Endothelial cell of umbilical vein (primary cell): ENCODE measurements at regions not wholly inside any gene's neighbourhood (a gene's known extent, or its start where the extent isn't known, plus 50 kb on each side); places are given as distances from the start of the nearest gene placed in this dataset.

Experiments used
- BruUV-seq: library from RNA; stranded (reverse); fragments of 400-500 nt; replicated peaks from 2 replicates; lab custom pipeline; 2021; lab: Mats Ljungman, UMichigan
- CTCF ChIA-PET: fragments of 300-600, 350-600 bp; sonication (Branson Sonifier 250); formaldehyde crosslinking; loops from one replicate; lab custom pipeline; 2021; ENCODE audit warnings: antibody characterized with exemption, inconsistent platforms; lab: Charles Lee
- POLR2A ChIA-PET: fragments of 300-600, 350-600 bp; sonication (Branson Sonifier 250); formaldehyde crosslinking; loops from one replicate; lab custom pipeline; 2021; ENCODE audit warnings: antibody characterized with exemption, inconsistent platforms; lab: Charles Lee
- DNase-seq: peaks from one replicate; pipeline ENCODE4 v3.0.0-alpha.2; 2011; ENCODE audit warnings: low read depth, low spot score
- FAIRE-seq: peaks from 2 replicates; lab custom pipeline; 2011; peaks lifted over from hg19 to GRCh38; lab: Jason Lieb, UNC
- H2AFZ ChIP-seq: 2 replicates; pipeline ENCODE4 v1.6.0; 2012; ENCODE audit warnings: low read depth, low read length, control low read depth, inconsistent platforms
- H3K27ac ChIP-seq: 2 replicates; pipeline ENCODE4 v1.5.1; 2011; ENCODE audit warnings: low read depth, mild to moderate bottlenecking, control low read depth, low read length, moderate library complexity; ENCODE audit not compliant: insufficient read depth
- H3K27me3 ChIP-seq, 2 experiments: 2 replicates each; pipeline versions ENCODE4 v1.6.0 to v1.6.1; 2011; ENCODE audit warnings: low read length in 2 of 2, mixed read lengths in 1 of 2; ENCODE audit not compliant: control insufficient read depth in 2 of 2, insufficient read depth in 2 of 2
- H3K36me3 ChIP-seq, 2 experiments: 2 replicates in 1 of 2; 3 replicates in 1 of 2; pipeline ENCODE4 v1.5.1; 2011; ENCODE audit warnings: low read length in 2 of 2, mild to moderate bottlenecking in 1 of 2, moderate library complexity in 1 of 2; ENCODE audit not compliant: control insufficient read depth in 2 of 2, insufficient read depth in 2 of 2; ENCODE audit errors: extremely low read depth in 1 of 2
- H3K4me1 ChIP-seq: 3 replicates; pipeline ENCODE4 v1.5.1; 2011; ENCODE audit warnings: mild to moderate bottlenecking, low read length; ENCODE audit not compliant: control insufficient read depth, insufficient read depth; ENCODE audit errors: extremely low read depth
- H3K4me2 ChIP-seq: 2 replicates; pipeline ENCODE4 v1.6.1; 2011; ENCODE audit warnings: low read length, control low read depth, mixed read lengths; ENCODE audit not compliant: insufficient read depth
- H3K4me3 ChIP-seq, 3 experiments: fragments of 200-600 bp in 1 of 3; sonication (generic), shearing (Covaris generic) in 1 of 3; replicated peaks in 1 of 3; 2 replicates each; pipeline ENCODE4 v1.5.1; 2011 to 2016; ENCODE audit warnings: control low read depth in 3 of 3, low read length in 3 of 3, mild to moderate bottlenecking in 2 of 3, inconsistent platforms in 1 of 3, low read depth in 1 of 3, moderate library complexity in 1 of 3; ENCODE audit not compliant: insufficient read depth in 1 of 3
- H3K79me2 ChIP-seq: 2 replicates; pipeline ENCODE4 v1.6.0; 2012; ENCODE audit warnings: low read length, inconsistent platforms; ENCODE audit not compliant: control insufficient read depth, insufficient read depth
- H3K9ac ChIP-seq: replicated peaks from 2 replicates; pipeline ENCODE3; 2011; ENCODE audit warnings: low read length, control low read depth; ENCODE audit not compliant: insufficient read depth; ENCODE audit errors: extremely low read depth
- H3K9me1 ChIP-seq: replicated peaks from 3 replicates; pipeline ENCODE4 v1.6.0; 2011; ENCODE audit warnings: mild to moderate bottlenecking, low read length; ENCODE audit not compliant: control insufficient read depth, insufficient read depth; ENCODE audit errors: extremely low read depth
- H3K9me3 ChIP-seq: replicated peaks from 2 replicates; pipeline ENCODE4 v1.5.1; 2012; ENCODE audit warnings: low read length, inconsistent platforms; ENCODE audit not compliant: control insufficient read depth, insufficient read depth
- H4K20me1 ChIP-seq: replicated peaks from 2 replicates; pipeline ENCODE3; 2011; ENCODE audit warnings: mild to moderate bottlenecking, low read length; ENCODE audit not compliant: control insufficient read depth, insufficient read depth; ENCODE audit errors: extremely low read depth
- EZH2 ChIP-seq: IDR thresholded peaks from 2 replicates; pipeline ENCODE4 v1.6.1; 2012; ENCODE audit warnings: borderline replicate concordance, low read depth, mild to moderate bottlenecking, moderate library complexity, low read length, inconsistent platforms; ENCODE audit not compliant: severe bottlenecking
- FOS ChIP-seq: IDR thresholded peaks from 2 replicates; pipeline ENCODE4 v1.6.1; 2011; ENCODE audit warnings: mild to moderate bottlenecking, low read length, moderate library complexity, borderline replicate concordance; ENCODE audit not compliant: insufficient read depth
- GATA2 ChIP-seq: IDR thresholded peaks from 2 replicates; pipeline ENCODE4 v1.7.0; 2011; ENCODE audit warnings: low read depth, mild to moderate bottlenecking, moderate library complexity, mixed read lengths, low read length; ENCODE audit not compliant: insufficient read length, insufficient read depth
- JUN ChIP-seq: IDR thresholded peaks from 2 replicates; pipeline ENCODE4 v1.6.1; 2011; ENCODE audit warnings: borderline replicate concordance, low read depth; ENCODE audit not compliant: insufficient read length, insufficient read depth
- MYC ChIP-seq: IDR thresholded peaks from one replicate; pipeline ENCODE4 v1.6.1; 2011; ENCODE audit warnings: mild to moderate bottlenecking, low read depth, low read length
- POLR2A ChIP-seq: IDR thresholded peaks from 2 replicates; pipeline ENCODE4 v1.6.1; 2012; ENCODE audit warnings: low read depth, mild to moderate bottlenecking, control low read depth, low read length
- POLR2AphosphoS5 ChIP-seq: IDR thresholded peaks from 2 replicates; pipeline ENCODE4 v1.6.1; 2012; ENCODE audit warnings: low read depth, mild to moderate bottlenecking, control low read depth, low read length, moderate library complexity; ENCODE audit not compliant: insufficient read depth
- dilution Hi-C: fragments of 300-500 bp; cut with MboI; formaldehyde crosslinking; loops from one replicate; pipeline ENCODE4 v1.15.0; 2019; ENCODE audit warnings: low sequenced_read_pairs; ENCODE audit not compliant: extremely low pct_ligation_motif_present
- intact Hi-C: fragments of 100-400 bp; cut with micrococcal nuclease; formaldehyde crosslinking; loops from one replicate; pipeline ENCODE4 v1.10.0; 2022
- TF ChIP-seq, protein P1 (sequence below), 2 donors: IDR thresholded peaks; 1 replicate in 1 of 2; 2 replicates in 1 of 2; pipeline ENCODE4 v1.5.1; 2011; ENCODE audit warnings: low read length in 2 of 2, mild to moderate bottlenecking in 2 of 2, moderate library complexity in 2 of 2, control low read depth in 1 of 2, inconsistent platforms in 1 of 2, low read depth in 1 of 2; ENCODE audit not compliant: insufficient read depth in 1 of 2; ENCODE audit errors: extremely low read depth in 1 of 2
- TF ChIP-seq, protein P2 (sequence below): IDR thresholded peaks from 2 replicates; pipeline ENCODE4 v1.6.1; 2011; ENCODE audit not compliant: insufficient read depth, insufficient read length

DNA sequence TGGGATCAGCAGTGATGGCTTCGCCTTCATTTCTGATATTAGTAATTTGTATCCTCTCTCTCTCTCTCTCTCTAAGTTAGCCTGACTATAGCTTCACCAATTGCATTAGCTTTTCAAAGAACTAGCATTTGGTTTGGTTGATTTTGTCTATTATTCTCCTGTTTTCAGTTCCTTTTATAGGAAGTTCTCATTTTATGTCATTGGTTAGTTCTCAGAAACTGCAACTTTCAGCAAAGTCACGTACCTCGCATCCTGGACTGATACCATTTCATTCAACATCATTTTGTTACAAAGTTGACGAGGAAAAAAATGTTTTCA, 450.8 kb downstream of the EIPR1 start:
- Histone ChIP-seq H3K9me1 (no peaks in the 10 kb centered on the region), H3K36me3 (no peaks in the 10 kb centered on the region), H3K4me3 (no peak overlapping the region), H3K27ac (no peak overlapping the region), H3K9ac (no peak overlapping the region), H2AFZ (no peak overlapping the region), H3K4me1 (no peaks in the 10 kb centered on the region), H4K20me1 (no peaks in the 10 kb centered on the region), H3K4me2 (no peak overlapping the region), H3K27me3 (no peaks in the 10 kb centered on the region), H3K79me2 (no peaks in the 10 kb centered on the region), H3K9me3 (peaks cover 6% of the 10 kb centered on the region)
- DNase-seq: no peak
- dilution Hi-C loops: no loop called here
- intact Hi-C loops: no loop called here
- ChIA-PET POLR2A (no interaction called here), CTCF (no interaction called here)
- no TSS peak for BruUV-seq
- TF ChIP-seq MYC: no peak
- TF ChIP-seq EZH2: no peak
- TF ChIP-seq JUN: no peak
- TF ChIP-seq, protein P1, sequence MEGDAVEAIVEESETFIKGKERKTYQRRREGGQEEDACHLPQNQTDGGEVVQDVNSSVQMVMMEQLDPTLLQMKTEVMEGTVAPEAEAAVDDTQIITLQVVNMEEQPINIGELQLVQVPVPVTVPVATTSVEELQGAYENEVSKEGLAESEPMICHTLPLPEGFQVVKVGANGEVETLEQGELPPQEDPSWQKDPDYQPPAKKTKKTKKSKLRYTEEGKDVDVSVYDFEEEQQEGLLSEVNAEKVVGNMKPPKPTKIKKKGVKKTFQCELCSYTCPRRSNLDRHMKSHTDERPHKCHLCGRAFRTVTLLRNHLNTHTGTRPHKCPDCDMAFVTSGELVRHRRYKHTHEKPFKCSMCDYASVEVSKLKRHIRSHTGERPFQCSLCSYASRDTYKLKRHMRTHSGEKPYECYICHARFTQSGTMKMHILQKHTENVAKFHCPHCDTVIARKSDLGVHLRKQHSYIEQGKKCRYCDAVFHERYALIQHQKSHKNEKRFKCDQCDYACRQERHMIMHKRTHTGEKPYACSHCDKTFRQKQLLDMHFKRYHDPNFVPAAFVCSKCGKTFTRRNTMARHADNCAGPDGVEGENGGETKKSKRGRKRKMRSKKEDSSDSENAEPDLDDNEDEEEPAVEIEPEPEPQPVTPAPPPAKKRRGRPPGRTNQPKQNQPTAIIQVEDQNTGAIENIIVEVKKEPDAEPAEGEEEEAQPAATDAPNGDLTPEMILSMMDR (IDR thresholded peaks at IDR 0.05; ENCODE audit: extremely low read depth in 1 of 2, insufficient read depth in 1 of 2, low read depth in 1 of 2, low read length in 2 of 2): no peak
- FAIRE-seq: no peak

DNA sequence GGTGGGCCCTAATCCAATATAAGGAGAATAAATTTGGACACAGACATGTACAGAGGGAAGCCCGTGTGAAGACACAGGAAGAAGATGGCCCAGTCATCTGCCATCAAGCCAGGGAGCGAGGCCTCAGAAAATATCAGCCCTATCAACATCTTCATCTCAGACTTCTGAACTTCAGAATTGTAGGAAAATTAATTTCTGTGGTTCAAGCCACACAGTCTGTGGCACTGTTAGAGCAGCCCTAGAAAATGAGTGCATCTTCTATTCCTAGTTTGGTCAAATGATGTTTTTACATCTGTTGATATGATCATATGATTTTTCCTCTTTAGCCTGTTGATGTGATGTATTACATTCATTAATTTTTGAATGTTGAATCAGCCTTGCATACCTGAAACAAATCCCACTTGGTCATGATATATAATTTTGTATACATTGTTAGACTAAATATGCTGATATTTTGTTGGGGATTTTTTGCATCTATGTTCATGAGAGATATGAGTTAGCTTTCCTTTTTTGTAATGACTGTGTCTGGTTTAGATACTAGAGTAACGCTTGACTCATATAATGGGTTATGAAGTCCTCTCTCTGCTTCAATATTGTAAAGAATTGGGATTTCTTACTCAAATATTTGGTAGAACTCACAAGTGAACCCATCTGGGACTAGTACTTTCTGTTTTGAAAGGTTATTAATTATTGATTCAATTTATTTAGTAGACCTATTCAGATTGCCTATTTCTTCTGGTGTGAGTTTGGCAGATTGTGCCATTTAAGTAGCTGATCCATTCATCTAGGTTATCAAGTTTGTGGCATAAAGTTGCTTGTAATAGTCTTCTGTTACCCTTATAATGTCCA, 451.4 kb downstream of the EIPR1 start:
- Histone ChIP-seq H3K9me1 (no peaks in the 10 kb centered on the region), H3K79me2 (no peaks in the 10 kb centered on the region), H3K27me3 (no peaks in the 10 kb centered on the region), H2AFZ (no peak overlapping the region), H3K36me3 (no peaks in the 10 kb centered on the region), H4K20me1 (no peaks in the 10 kb centered on the region), H3K9me3 (peaks cover 6% of the 10 kb centered on the region), H3K4me3 (no peak overlapping the region), H3K27ac (no peak overlapping the region), H3K4me1 (no peaks in the 10 kb centered on the region), H3K4me2 (no peak overlapping the region), H3K9ac (no peak overlapping the region)
- CTCF ChIA-PET: no interaction called here
- DNase-seq (no peak), FAIRE-seq (no peak)
- intact Hi-C loops (no loop called here), dilution Hi-C loops (no loop called here)
- POLR2A ChIA-PET: no interaction called here
- no TSS peak for BruUV-seq
- TF ChIP-seq JUN: no peak
- TF ChIP-seq POLR2AphosphoS5: no peak
- TF ChIP-seq POLR2A: no peak
- no peak for TF ChIP-seq MYC
- no peak for TF ChIP-seq FOS
- TF ChIP-seq GATA2: no peak
- TF ChIP-seq, protein P2, sequence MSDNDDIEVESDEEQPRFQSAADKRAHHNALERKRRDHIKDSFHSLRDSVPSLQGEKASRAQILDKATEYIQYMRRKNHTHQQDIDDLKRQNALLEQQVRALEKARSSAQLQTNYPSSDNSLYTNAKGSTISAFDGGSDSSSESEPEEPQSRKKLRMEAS: no peak
- TF ChIP-seq, protein P1 (IDR thresholded peaks at IDR 0.05; ENCODE audit: extremely low read depth in 1 of 2, insufficient read depth in 1 of 2, low read depth in 1 of 2, low read length in 2 of 2): no peak
- TF ChIP-seq EZH2: no peak
